Stomach (tissue), 8 donors: ENCODE measurements at regions not wholly inside any gene's neighbourhood (a gene's known extent, or its start where the extent isn't known, plus 50 kb on each side); places are given as distances from the start of the nearest gene placed in this dataset.
A peak's percentile ranks its signal among the peaks of the same experiment; 100 is the strongest.
"Not testable (repeated sequence)": the region's sequence is repeated elsewhere in the genome, so short reads cannot be mapped to it uniquely, and the experiment has no call there.

Source experiments
- DNase-seq, 2 donors: peaks; one replicate each; pipeline versions ENCODE4 v3.0.0 to v3.0.0-alpha.2; 2013 to 2019
- H3K27ac ChIP-seq, 5 donors: fragments of 200-600 bp in 4 of 5; sonication (generic) in 4 of 5; one replicate each; pipeline ENCODE4 v1.5.1; 2013 to 2019; ENCODE audit warnings: mild to moderate bottlenecking in 1 of 5, moderate library complexity in 1 of 5
- H3K27me3 ChIP-seq, 3 donors: fragments of 200-600 bp; sonication (generic); one replicate each; pipeline ENCODE4 v1.5.1; 2017 to 2019; ENCODE audit warnings: mixed run types in 1 of 3
- H3K36me3 ChIP-seq, 4 donors: fragments of 200-600 bp; sonication (generic); 1 replicate in 3 of 4; 2 replicates in 1 of 4; pipeline ENCODE4 v1.5.1; 2016 to 2019
- H3K4me1 ChIP-seq, 4 donors: fragments of 200-600 bp; sonication (generic); one replicate each; pipeline ENCODE4 v1.5.1; 2016 to 2019
- H3K4me3 ChIP-seq, 4 donors: fragments of 200-600 bp; sonication (generic) in 3 of 4; one replicate each; pipeline ENCODE4 v1.5.1; 2016 to 2019; ENCODE audit warnings: mild to moderate bottlenecking in 1 of 4
- H3K9me3 ChIP-seq, 4 donors: fragments of 200-600 bp; sonication (generic); one replicate each; pipeline ENCODE4 v1.5.1; 2016 to 2019
- EP300 ChIP-seq: sonication (generic); formaldehyde crosslinking; IDR thresholded peaks from one replicate; pipeline ENCODE4 v1.6.1; 2017; ENCODE audit warnings: antibody characterized with exemption
- POLR2A ChIP-seq, 4 donors: fragments of 450-650 bp; IDR thresholded peaks; one replicate each; pipeline ENCODE4 v1.6.1; 2016; ENCODE audit warnings: antibody characterized with exemption in 4 of 4, control low read depth in 2 of 4, mild to moderate bottlenecking in 1 of 4, moderate library complexity in 1 of 4
- POLR2AphosphoS5 ChIP-seq, 3 donors: sonication (generic); formaldehyde crosslinking; IDR thresholded peaks; one replicate each; pipeline ENCODE4 v1.6.1; 2016; ENCODE audit warnings: antibody characterized with exemption in 3 of 3
- WGBS, 5 donors: extraction: QIAGEN DNeasy Blood & Tissue Kit in 3 of 5; methylation state at CpG; one replicate each; pipeline versions ENCODE4 v1.1.5 to v1.1.7; 2013 to 2018; 5-methylcytosine and 5-hydroxymethylcytosine counted together
- intact Hi-C: fragments of 100-400 bp; cut with DNase I; formaldehyde crosslinking; loops from one replicate; pipeline ENCODE4 v1.15.1; 2023; ENCODE audit warnings: low total_unique reads
- TF ChIP-seq, protein P1 (sequence below), 7 experiments: fragments of 450-650 bp in 4 of 7; fragments of 200-600 bp in 3 of 7; sonication (generic) in 3 of 7; IDR thresholded peaks; one replicate each; pipeline ENCODE4 v1.5.1; 2016 to 2019; ENCODE audit warnings: antibody characterized with exemption in 7 of 7, control low read depth in 2 of 7, mild to moderate bottlenecking in 1 of 7
- donor health status: healthy with polysubstance abuse.
- donor health status: Bipolar disorder and iron deficiency.
- donor health status: healthy.

DNA sequence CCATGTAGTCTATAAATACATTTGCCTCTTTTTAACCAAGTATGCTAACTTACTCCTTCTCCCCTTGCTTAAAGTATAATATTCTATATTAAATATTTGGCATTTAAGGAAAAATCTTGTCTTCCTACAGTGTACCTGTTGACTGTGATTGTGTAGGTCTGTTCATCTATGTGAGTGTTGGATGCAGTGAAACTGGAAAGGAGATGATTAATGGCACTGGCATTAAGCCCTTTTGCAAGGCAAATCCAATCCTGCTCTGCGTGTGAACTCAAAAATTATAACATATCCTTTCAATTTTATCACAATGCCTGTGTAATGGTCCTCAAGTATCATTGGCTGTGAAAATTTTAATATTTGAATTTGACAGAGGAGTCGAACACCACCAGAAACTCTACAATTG, 565.0 kb downstream of the KCNT2 start:
- intact Hi-C loops: no loop called here
- Histone ChIP-seq H3K36me3 (no peaks in the 10 kb centered on the region), H3K9me3 (peaks cover 0 to 20% (median 0%) of the 10 kb centered on the region in 4 donors), H3K4me1 (no peaks in the 10 kb centered on the region), H3K27ac (no peak overlapping the region), H3K27me3 (no peaks in the 10 kb centered on the region), H3K4me3 (no peak overlapping the region)
- WGBS, 5 donors: 72 to 86% (median 79%) methylated on average over 2 of the region's 2 CpGs
- TF ChIP-seq, protein P1, sequence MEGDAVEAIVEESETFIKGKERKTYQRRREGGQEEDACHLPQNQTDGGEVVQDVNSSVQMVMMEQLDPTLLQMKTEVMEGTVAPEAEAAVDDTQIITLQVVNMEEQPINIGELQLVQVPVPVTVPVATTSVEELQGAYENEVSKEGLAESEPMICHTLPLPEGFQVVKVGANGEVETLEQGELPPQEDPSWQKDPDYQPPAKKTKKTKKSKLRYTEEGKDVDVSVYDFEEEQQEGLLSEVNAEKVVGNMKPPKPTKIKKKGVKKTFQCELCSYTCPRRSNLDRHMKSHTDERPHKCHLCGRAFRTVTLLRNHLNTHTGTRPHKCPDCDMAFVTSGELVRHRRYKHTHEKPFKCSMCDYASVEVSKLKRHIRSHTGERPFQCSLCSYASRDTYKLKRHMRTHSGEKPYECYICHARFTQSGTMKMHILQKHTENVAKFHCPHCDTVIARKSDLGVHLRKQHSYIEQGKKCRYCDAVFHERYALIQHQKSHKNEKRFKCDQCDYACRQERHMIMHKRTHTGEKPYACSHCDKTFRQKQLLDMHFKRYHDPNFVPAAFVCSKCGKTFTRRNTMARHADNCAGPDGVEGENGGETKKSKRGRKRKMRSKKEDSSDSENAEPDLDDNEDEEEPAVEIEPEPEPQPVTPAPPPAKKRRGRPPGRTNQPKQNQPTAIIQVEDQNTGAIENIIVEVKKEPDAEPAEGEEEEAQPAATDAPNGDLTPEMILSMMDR (IDR thresholded peaks at IDR 0.05): no peak
- DNase-seq: no peak

- H3K36me3 ChIP-seq: no peaks in the 10 kb centered on the region
- intact Hi-C loops: no loop called here
- no peaks in the 10 kb centered on the region for H3K4me1 ChIP-seq
- DNase-seq: peak in 1 of 2 donors; percentile 2
- 47 to 56% (median 53%) methylated on average over 6 of the region's 6 CpGs for WGBS, 5 donors
- no peak overlapping the region for H3K4me3 ChIP-seq
- no peak overlapping the region for H3K27ac ChIP-seq
- no peak for TF ChIP-seq POLR2AphosphoS5 (IDR thresholded peaks at IDR 0.05)
- TF ChIP-seq, protein P1 (IDR thresholded peaks at IDR 0.05): no peak
- no peak for TF ChIP-seq EP300
- no peak for TF ChIP-seq POLR2A (IDR thresholded peaks at IDR 0.05)
- peaks cover 0 to 4% (median 0%) of the 10 kb centered on the region in 4 donors for H3K9me3 ChIP-seq
- H3K27me3 ChIP-seq: no peaks in the 10 kb centered on the region
Measured at GRCh38 chr1:196034080-196034706, 574.0 kb downstream of the KCNT2 start.

DNA sequence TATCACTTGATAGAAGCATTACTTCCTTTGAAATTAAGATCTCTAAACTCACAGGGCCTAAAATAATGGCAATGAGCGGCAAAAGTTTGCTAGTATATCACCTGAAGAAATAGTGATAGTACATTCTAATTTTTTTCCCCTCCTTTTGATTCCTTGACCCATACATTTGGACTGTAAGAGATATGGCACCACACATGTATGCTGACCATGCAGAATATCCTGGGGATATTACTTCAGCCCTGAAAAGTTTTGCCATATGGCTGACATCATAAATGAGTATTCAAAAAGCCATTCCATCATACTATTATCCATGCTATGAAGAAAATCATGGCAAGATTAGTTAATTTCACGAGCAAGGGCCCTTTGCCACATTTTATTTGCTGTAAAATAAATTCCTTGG, 576.9 kb downstream of the KCNT2 start:
- DNase-seq, H3K4me3 ChIP-seq, H3K4me1 ChIP-seq, intact Hi-C loops, H3K27me3 ChIP-seq, H3K36me3 ChIP-seq, H3K9me3 ChIP-seq, H3K27ac ChIP-seq: not testable (repeated sequence)
- 45 to 81% (median 64%) methylated on average over 2 of the region's 2 CpGs for WGBS, 5 donors

DNA sequence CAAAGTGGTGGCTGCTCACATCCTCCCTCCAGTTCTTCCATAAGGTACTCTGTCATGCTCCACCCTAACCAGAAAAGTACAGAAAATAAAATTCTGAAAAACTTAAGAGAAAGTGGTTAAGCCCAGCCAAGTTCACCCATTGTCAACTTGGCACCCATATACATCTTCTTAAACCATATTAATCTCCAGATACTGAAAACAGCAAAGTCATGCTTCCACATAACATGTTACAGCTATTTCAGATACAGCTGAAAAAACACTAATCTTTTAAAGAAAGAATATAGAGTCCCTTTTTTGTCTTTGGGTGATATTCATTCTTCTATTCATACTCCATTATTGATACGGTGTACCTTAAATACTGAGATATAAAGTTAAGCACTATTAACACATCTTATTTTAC, 577.8 kb downstream of the KCNT2 start:
- Histone ChIP-seq H3K4me3 (no peak overlapping the region), H3K36me3 (no peaks in the 10 kb centered on the region), H3K9me3 (no peaks in the 10 kb centered on the region), H3K4me1 (no peaks in the 10 kb centered on the region), H3K27me3 (no peaks in the 10 kb centered on the region), H3K27ac (no peak overlapping the region)
- intact Hi-C loops: no loop called here
- TF ChIP-seq EP300: no peak
- TF ChIP-seq POLR2A (IDR thresholded peaks at IDR 0.05): no peak
- DNase-seq: no peak
- 77 to 92% (median 88%) methylated on average over 1 of the region's 1 CpG for WGBS, 5 donors

GRCh38 chr1:196029410-196029809, 578.8 kb downstream of the KCNT2 start:
- 74 to 90% (median 88%) methylated on average over 1 of the region's 1 CpG for WGBS, 5 donors
- TF ChIP-seq EP300 (no peak), POLR2A (IDR thresholded peaks at IDR 0.05) (no peak), POLR2AphosphoS5 (IDR thresholded peaks at IDR 0.05) (no peak)
- TF ChIP-seq, protein P1 (IDR thresholded peaks at IDR 0.05): no peak
- Histone ChIP-seq H3K27me3 (no peaks in the 10 kb centered on the region), H3K36me3 (no peaks in the 10 kb centered on the region), H3K27ac (no peak overlapping the region), H3K9me3 (no peaks in the 10 kb centered on the region), H3K4me1 (no peaks in the 10 kb centered on the region), H3K4me3 (no peak overlapping the region)
- intact Hi-C loops: no loop called here
- DNase-seq: no peak
